AG09319 (cell line): ENCODE measurements at regions not wholly inside any gene's neighbourhood (a gene's known extent, or its start where the extent isn't known, plus 50 kb on each side); places are given as distances from the start of the nearest gene placed in this dataset.

Experiments used
- DNase-seq: peaks from one replicate; pipeline ENCODE4 v3.0.0-alpha.2; 2010; ENCODE audit warnings: low read depth; ENCODE audit errors: extremely low read depth
- CTCF ChIP-seq: IDR thresholded peaks from 2 replicates; pipeline ENCODE4 v1.5.1; 2011; ENCODE audit warnings: low read depth, mild to moderate bottlenecking, inconsistent platforms, low read length, moderate library complexity

- DNase-seq: no peak
- no peak for TF ChIP-seq CTCF
Observed at GRCh38 chr11:116364348-116364747, 408.4 kb downstream of the BUD13 start.

- no peak for TF ChIP-seq CTCF
- no peak for DNase-seq
Observed at GRCh38 chr11:116360221-116360941, 412.4 kb downstream of the BUD13 start.

- no peak for DNase-seq
- no peak; the same call in none of the 2 replicates for TF ChIP-seq CTCF
Observed at GRCh38 chr11:116357784-116358544, 414.8 kb downstream of the BUD13 start.

- TF ChIP-seq CTCF: no peak
- DNase-seq: no peak
Observed at GRCh38 chr11:116356451-116356850, 416.3 kb downstream of the BUD13 start.

GRCh38 chr11:116355104-116355503 lies 417.7 kb downstream of the BUD13 start:
- TF ChIP-seq CTCF: no peak
- DNase-seq: no peak

- no peak for DNase-seq
- no peak for TF ChIP-seq CTCF
Observed at GRCh38 chr11:116353589-116353988, 419.2 kb downstream of the BUD13 start.

GRCh38 chr11:116352881-116353280 lies 419.9 kb downstream of the BUD13 start:
- no peak for DNase-seq
- TF ChIP-seq CTCF: no peak
